Progenitor cell of endocrine pancreas (in vitro differentiated cells): ENCODE measurements at regions not wholly inside any gene's neighbourhood (a gene's known extent, or its start where the extent isn't known, plus 50 kb on each side); places are given as distances from the start of the nearest gene placed in this dataset.
A peak's percentile ranks its signal among the peaks of the same experiment; 100 is the strongest.
"Not testable (repeated sequence)": the region's sequence is repeated elsewhere in the genome, so short reads cannot be mapped to it uniquely, and the experiment has no call there.

Source experiments
- DNase-seq: peaks from one replicate; pipeline ENCODE4 v3.0.0; 2021; ENCODE audit warnings: low spot score; ENCODE audit not compliant: unreplicated experiment
- H3K27ac Mint-ChIP-seq: 2 replicates; pipeline ENCODE4 v1.8.0; 2021; ENCODE audit warnings: mild to moderate bottlenecking, moderate library complexity, mixed read lengths
- H3K27me3 Mint-ChIP-seq: 2 replicates; pipeline ENCODE4 v1.8.0; 2021; ENCODE audit warnings: mixed read lengths
- H3K36me3 Mint-ChIP-seq: 2 replicates; pipeline ENCODE4 v1.8.0; 2022; ENCODE audit warnings: mixed read lengths; ENCODE audit not compliant: insufficient read depth
- H3K4me1 Mint-ChIP-seq: 2 replicates; pipeline ENCODE4 v1.8.0; 2021; ENCODE audit warnings: low read depth, mixed read lengths
- H3K4me3 Mint-ChIP-seq: 2 replicates; pipeline ENCODE4 v1.8.0; 2021; ENCODE audit warnings: low read depth, mild to moderate bottlenecking, moderate library complexity, mixed read lengths
- H3K9me3 Mint-ChIP-seq: 2 replicates; pipeline ENCODE4 v1.8.0; 2021; ENCODE audit warnings: low read depth, mixed read lengths

DNA sequence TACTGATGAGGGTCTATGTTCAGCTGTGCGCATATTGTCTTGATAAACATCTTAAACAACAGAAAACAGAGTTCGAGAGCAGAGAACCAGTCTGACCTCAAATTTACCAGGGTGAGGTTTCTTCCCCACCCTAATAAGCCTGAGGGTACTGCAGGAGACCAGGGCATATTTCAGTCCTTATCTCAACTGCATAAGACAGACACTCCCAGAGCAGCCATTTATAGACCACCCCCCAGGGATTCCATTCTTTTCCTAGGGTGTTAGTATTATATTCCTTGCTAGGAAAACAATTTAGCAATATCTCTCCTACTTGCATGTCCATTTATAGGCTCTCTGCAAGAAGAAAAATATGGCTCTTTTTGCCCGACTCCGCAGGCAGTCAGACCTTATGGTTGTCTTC is 89.5 kb upstream of the POMZP3 start:
- H3K9me3 Mint-ChIP-seq, H3K27me3 Mint-ChIP-seq: not testable (repeated sequence)

DNA sequence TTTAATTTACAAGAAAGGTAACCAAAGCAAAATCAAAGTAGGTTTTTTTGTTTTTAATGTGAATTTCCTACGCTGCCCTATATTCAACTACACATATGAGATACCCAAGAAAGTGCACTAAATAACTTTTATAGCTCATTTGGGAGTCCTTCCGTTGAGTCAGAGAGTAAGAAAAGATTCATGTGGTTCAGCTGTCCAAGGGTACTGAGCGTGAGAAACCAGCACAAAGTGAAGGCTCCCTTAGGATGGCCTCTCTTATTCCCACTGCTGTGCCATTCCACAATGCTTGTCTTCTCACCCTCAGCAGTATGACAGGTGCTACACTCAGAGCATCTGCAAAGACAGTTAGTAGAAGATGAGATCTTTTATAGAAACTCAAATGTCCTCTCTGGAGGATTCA is 85.8 kb upstream of the POMZP3 start:
- H3K9me3 Mint-ChIP-seq, H3K36me3 Mint-ChIP-seq, H3K27me3 Mint-ChIP-seq, H3K4me1 Mint-ChIP-seq, H3K27ac Mint-ChIP-seq, DNase-seq, H3K4me3 Mint-ChIP-seq: not testable (repeated sequence)

More for the DNA sequence above, 89.5 kb upstream of the POMZP3 start:
- not testable (repeated sequence) for H3K27ac Mint-ChIP-seq, H3K36me3 Mint-ChIP-seq, H3K4me1 Mint-ChIP-seq, H3K4me3 Mint-ChIP-seq, DNase-seq

DNA sequence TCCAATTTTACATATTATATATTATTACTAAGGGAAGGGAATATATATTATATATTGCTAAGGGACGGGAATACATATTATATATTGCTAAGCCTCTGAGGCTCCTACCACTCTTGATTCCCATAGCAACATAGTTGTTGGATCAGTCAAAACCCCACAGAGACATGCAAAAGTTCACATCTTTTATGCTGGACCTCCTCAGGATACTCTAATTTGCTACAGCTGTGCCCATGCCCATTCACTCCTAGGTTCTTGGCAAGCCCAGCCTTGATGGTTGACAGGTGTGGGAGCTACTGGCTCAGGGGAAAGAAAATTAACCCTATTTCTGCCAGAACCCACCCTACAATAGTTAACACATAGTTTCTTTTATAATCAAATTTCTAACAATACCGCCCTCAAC is 84.6 kb upstream of the POMZP3 start:
- not testable (repeated sequence) for H3K9me3 Mint-ChIP-seq, H3K4me1 Mint-ChIP-seq, DNase-seq, H3K27ac Mint-ChIP-seq, H3K4me3 Mint-ChIP-seq, H3K36me3 Mint-ChIP-seq, H3K27me3 Mint-ChIP-seq

DNA sequence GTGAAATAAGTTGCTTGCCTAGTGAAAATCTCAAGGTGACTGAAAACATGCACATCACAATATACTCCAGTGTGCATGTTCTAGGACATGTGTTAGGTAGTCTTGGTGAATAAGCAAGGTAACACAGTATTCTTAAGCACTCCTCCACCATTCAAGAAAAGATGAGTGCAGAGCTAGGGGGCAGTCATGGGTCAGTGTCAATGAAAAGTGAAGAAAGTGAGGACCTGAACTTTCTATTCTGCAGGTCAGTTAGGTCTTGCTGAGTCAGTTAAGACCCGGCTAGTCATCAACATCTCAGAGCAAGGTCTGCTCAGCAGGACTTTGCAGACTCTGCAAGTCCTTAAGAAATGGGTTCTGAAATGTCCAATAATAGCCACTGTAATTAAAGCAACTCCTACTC is 82.6 kb upstream of the POMZP3 start:
- not testable (repeated sequence) for H3K9me3 Mint-ChIP-seq, H3K36me3 Mint-ChIP-seq, H3K4me1 Mint-ChIP-seq, H3K27me3 Mint-ChIP-seq, H3K4me3 Mint-ChIP-seq, DNase-seq, H3K27ac Mint-ChIP-seq

DNA sequence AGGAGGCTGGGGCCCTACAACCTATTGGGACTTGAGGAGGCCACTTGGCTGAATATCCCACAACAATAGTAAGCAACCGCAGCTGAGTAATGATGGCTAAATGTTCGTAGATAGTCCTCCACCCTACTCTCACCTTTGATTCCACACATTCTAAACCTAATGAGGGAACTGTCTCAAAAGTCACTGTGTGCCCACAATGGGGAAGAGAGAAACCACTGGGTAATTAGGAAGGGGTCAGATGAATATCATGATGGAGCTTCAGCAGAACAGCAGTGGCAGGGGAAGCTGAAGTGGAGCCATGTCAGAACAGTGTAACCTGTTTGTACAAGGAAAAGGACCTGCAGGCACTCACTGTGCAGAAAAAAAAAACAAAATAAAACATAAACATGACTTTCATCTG is 81.4 kb upstream of the POMZP3 start:
- DNase-seq, H3K4me1 Mint-ChIP-seq, H3K9me3 Mint-ChIP-seq, H3K36me3 Mint-ChIP-seq, H3K4me3 Mint-ChIP-seq, H3K27me3 Mint-ChIP-seq, H3K27ac Mint-ChIP-seq: not testable (repeated sequence)

DNA sequence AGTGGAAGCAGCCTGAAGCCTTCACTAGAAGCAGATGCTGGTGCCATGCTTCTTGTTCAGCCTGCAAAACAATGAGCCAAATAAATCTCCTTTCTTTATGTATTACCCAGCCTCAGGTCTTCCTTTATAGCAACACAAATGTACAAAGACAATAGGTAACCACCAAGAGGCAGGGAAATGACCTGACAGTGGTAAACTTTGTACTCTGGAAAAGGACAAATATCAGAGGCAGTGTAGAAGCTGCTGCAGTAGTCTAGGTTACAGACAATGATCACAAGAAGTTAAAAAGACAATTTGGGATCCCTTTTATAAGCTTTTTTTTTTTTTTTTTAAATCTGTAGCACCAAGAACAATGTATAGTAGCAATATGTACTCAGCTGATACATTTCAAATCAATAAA is 76.7 kb upstream of the POMZP3 start:
- not testable (repeated sequence) for H3K9me3 Mint-ChIP-seq, H3K27me3 Mint-ChIP-seq, H3K36me3 Mint-ChIP-seq, H3K4me3 Mint-ChIP-seq, H3K4me1 Mint-ChIP-seq, H3K27ac Mint-ChIP-seq, DNase-seq

DNA sequence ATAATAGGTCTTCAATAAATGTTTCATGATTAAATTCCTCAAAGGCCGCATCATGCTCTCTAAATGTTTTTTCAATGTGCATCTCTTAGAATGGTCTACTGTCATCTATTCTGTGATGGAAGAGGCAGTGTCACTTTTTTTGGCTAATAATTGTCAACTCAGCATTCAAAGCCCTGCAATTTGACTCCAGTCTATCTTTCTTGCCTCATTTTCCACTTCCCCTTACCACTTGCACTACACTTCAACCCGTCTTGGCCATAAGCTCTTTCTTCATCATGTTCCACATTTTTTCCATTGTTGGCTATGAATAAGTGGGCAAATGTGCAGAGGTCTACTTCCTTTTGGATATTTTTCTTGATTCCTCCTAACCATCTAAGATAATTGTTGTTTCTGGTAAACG is 59.2 kb upstream of the POMZP3 start:
- H3K4me1 Mint-ChIP-seq, DNase-seq, H3K36me3 Mint-ChIP-seq, H3K4me3 Mint-ChIP-seq, H3K27me3 Mint-ChIP-seq, H3K27ac Mint-ChIP-seq, H3K9me3 Mint-ChIP-seq: not testable (repeated sequence)

DNA sequence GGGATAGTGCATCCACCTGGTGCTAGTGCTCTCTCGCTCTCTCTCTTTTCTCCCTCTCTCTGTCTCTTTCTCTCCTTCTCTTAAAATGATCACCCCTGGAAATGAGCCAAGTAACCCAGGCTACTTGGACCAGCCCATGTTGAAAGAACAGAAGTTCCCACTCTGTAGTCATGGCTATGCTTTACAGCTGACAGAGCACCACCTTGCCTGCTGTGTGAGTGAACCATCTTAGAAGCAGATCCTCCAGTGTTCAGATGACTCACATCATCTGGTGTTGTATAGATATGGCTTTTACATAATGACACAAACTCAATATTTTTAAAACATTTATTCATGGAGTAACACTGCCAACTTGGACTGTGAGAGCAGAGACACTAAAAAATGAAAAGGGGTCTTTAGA is 57.7 kb upstream of the POMZP3 start:
- not testable (repeated sequence) for DNase-seq, H3K27me3 Mint-ChIP-seq, H3K27ac Mint-ChIP-seq, H3K4me3 Mint-ChIP-seq, H3K36me3 Mint-ChIP-seq, H3K4me1 Mint-ChIP-seq, H3K9me3 Mint-ChIP-seq

DNA sequence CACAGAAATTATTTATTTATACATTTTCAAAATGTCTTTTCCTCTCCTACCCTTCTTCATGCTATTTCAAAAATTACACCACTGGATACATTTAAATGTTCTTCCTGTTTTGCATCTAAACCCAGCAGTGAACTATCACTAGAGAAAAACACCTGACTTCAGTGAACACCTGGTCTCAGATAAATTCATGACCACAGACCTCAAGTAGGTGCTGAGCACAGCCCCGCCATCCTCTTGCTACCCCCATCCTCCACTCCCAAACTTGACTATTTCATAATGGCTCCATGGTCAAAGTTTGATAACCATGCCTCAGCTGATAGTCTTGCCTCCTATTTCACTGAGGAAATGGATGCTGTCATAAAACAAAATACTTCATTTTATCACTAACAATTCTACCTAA is 56.6 kb upstream of the POMZP3 start:
- H3K4me1 Mint-ChIP-seq = peaks cover 12% of the 10 kb centered on the region
- H3K9me3 Mint-ChIP-seq, H3K27me3 Mint-ChIP-seq, H3K4me3 Mint-ChIP-seq, H3K36me3 Mint-ChIP-seq, H3K27ac Mint-ChIP-seq, DNase-seq: not testable (repeated sequence)

DNA sequence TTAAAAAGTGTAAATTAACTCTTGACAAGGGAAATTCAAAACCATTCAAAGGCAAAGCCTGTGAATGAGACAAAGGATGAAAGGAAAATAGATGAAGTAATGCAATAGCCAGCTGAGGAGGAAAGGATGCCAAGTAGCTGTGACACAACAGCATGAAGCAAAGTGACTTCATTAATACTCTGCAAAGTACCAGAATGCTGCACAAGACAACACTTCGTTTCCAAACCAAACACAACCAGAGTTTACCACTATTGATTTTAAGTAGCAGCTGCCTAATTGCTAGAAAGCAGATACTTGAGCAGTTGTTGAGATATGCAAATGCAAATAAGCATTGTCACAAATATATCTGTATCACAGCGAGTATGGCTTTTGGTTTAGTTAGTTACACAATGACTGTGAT is 54.7 kb upstream of the POMZP3 start:
- H3K36me3 Mint-ChIP-seq, H3K9me3 Mint-ChIP-seq, DNase-seq, H3K27me3 Mint-ChIP-seq, H3K4me3 Mint-ChIP-seq, H3K27ac Mint-ChIP-seq: not testable (repeated sequence)
- peaks cover 24% of the 10 kb centered on the region for H3K4me1 Mint-ChIP-seq

DNA sequence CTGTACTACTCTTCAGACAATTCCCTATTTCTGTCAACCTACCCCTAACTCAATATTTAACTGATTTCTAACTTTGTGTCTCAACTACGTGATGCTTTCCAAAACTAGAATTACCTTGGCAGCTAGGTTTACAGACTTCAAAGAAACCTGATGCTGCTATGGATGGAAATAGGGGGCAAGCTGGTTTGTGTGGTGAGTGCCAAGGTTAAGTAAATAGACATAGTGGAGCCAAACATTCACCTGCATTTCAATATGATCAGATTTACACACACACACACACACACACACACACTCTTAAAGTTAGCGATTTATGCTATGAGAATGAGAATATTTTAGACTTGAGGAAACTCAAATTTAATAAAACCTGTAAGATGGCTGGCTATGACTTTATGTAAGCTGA is 52.1 kb upstream of the POMZP3 start:
- H3K9me3 Mint-ChIP-seq, H3K4me3 Mint-ChIP-seq, H3K36me3 Mint-ChIP-seq, H3K27ac Mint-ChIP-seq, H3K27me3 Mint-ChIP-seq, DNase-seq: not testable (repeated sequence)
- peaks cover 24% of the 10 kb centered on the region for H3K4me1 Mint-ChIP-seq

DNA sequence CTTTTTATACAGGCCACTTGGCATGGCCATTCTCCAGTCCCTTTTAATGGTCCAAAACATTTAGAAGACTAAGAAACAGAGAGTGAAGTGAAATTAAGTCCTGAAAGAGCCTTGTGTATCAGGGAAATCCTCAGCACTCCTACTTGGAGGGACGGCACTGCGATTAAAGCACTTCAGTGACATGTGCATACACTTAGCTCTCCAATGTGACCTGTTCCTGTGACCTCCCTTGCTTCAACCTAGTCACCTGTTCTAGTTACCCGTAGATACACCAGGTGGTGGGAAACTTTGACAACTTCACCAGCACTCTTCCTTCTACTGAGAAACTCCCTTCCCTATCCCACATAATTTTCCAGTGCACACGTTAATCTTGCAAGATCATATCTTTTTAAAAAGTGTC is 51.4 kb upstream of the POMZP3 start:
- Mint-ChIP-seq H3K4me3 (peak overlapping the region; percentile 1), H3K4me1 (peaks cover 24% of the 10 kb centered on the region)
- DNase-seq, H3K9me3 Mint-ChIP-seq, H3K36me3 Mint-ChIP-seq, H3K27ac Mint-ChIP-seq, H3K27me3 Mint-ChIP-seq: not testable (repeated sequence)

DNA sequence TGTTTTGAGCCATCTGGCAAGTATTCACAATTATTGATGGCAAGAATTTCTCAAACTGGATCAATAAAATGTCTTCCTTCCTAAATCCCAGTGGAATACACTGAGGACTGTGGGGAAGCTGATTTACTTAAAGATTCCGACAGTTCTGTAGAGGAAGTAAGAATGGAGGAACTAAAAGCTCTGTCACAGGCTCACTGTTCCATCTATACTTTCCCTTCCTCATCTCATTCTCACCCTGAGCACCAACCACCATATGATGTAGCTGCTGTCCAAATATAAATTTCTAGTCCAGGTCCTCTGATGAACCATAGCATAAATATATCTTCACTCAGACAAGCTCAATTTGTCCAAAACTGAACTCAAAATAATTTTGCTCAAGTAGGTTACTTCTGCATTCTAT is 49.8 kb upstream of the POMZP3 start:
- H3K27ac Mint-ChIP-seq, H3K36me3 Mint-ChIP-seq, H3K4me3 Mint-ChIP-seq: not testable (repeated sequence)

More for the DNA sequence above, 49.8 kb upstream of the POMZP3 start:
- not testable (repeated sequence) for DNase-seq, H3K9me3 Mint-ChIP-seq, H3K27me3 Mint-ChIP-seq
- peaks cover 24% of the 10 kb centered on the region for H3K4me1 Mint-ChIP-seq
